ENCODE measurements at regions not wholly inside any gene's neighbourhood (a gene's known extent, or its start where the extent isn't known, plus 50 kb on each side); places are given as distances from the start of the nearest gene placed in this dataset.

DNA sequence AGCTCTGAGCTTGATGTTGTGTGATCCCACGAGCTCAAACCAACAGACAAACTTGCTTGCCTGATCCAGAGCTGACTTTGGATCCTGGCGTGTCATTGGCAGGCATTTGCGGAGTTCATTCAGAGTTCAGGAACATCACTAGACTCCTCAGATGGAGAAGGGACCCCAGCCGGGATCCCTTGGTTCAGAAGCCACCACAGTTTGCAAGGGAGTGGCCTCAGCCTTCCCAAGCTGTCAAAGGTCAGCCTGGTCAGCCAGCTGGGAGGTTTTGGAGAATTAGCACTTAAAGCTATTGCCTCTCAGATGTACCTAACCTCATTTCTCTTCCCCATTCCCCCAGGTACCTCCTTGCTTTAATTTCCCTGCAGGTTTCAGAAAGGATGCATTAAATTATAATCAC is 208.8 kb upstream of the SOX21 start:
- Histone ChIP-seq H3K4me1 (no peaks in the 10 kb centered on the region), H3K36me3 (no peaks in the 10 kb centered on the region), H3K4me3 (ENCODE audit: low read depth, low read length) (no peak overlapping the region), H3K9me3 (no peaks in the 10 kb centered on the region), H3K27me3 (no peaks in the 10 kb centered on the region)
- no peak for DNase-seq
- no peak for TF ChIP-seq CTCF (IDR thresholded peaks at IDR 0.05; ENCODE audit: low read depth, low read length)

DNA sequence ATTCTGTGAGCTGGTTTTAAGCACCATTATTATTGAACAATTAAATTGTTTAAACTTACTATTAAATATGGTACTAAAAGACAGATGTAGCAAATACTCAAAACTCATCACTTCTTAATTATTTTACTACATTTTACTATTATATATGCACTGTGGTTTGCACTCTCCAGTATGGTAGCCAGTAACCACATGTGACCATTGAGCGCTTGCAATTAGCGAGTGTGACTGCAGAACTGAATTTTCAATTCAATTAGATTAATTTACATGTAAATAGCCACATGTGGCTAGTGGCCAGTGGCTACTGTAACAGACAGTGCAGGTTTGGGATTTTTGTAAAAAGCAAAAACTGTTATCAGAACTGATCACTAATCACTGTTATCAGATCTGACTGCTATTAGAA is 208.2 kb upstream of the SOX21 start:
- H3K4me3 ChIP-seq (ENCODE audit: low read depth, low read length), result no peak overlapping the region
- no peaks in the 10 kb centered on the region for H3K4me1 ChIP-seq
- no peaks in the 10 kb centered on the region for H3K36me3 ChIP-seq
- DNase-seq, result no peak
- no peak for TF ChIP-seq CTCF (IDR thresholded peaks at IDR 0.05; ENCODE audit: low read depth, low read length)
- no peaks in the 10 kb centered on the region for H3K9me3 ChIP-seq
- H3K27me3 ChIP-seq, result no peaks in the 10 kb centered on the region

- no peak for TF ChIP-seq CTCF (IDR thresholded peaks at IDR 0.05; ENCODE audit: low read depth, low read length)
- Histone ChIP-seq H3K4me1 (no peaks in the 10 kb centered on the region), H3K27me3 (no peaks in the 10 kb centered on the region; the same call in 1 of the 2 replicates), H3K36me3 (no peaks in the 10 kb centered on the region), H3K9me3 (no peaks in the 10 kb centered on the region), H3K4me3 (ENCODE audit: low read depth, low read length) (no peak overlapping the region)
- DNase-seq, result no peak
Observed at GRCh38 chr13:94917824-94918223, 205.5 kb upstream of the SOX21 start.

DNA sequence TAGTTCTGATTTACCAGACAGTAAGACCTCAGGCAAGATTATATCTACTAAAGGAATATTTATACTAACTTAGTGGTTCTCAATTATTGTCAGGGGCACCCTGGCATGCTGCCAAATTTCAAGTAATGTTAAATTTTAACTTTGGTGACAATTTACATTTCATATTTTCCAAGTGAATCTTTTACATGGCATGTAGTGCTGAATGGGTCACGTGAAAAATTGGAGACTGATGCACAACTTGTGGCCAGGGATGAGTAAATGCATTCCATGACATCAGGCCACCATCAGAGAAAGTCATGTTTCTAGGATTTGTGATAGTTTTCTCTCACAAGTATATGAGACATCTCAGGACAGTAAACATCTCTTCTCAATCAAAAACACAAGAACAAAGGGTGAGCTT is 202.6 kb upstream of the SOX21 start:
- Histone ChIP-seq H3K4me3 (ENCODE audit: low read depth, low read length) (no peak overlapping the region), H3K27me3 (peaks cover 13% of the 10 kb centered on the region), H3K36me3 (no peaks in the 10 kb centered on the region), H3K9me3 (no peaks in the 10 kb centered on the region), H3K4me1 (no peaks in the 10 kb centered on the region)
- no peak for DNase-seq
- TF ChIP-seq CTCF (IDR thresholded peaks at IDR 0.05; ENCODE audit: low read depth, low read length), result no peak

GRCh38 chr13:94906605-94907004 is 194.3 kb upstream of the SOX21 start:
- no peak for TF ChIP-seq CTCF (IDR thresholded peaks at IDR 0.05; ENCODE audit: low read depth, low read length)
- Histone ChIP-seq H3K27me3 (peaks cover 26% of the 10 kb centered on the region), H3K36me3 (no peaks in the 10 kb centered on the region), H3K4me1 (no peaks in the 10 kb centered on the region), H3K9me3 (no peaks in the 10 kb centered on the region), H3K4me3 (ENCODE audit: low read depth, low read length) (no peak overlapping the region)
- no peak for DNase-seq

GRCh38 chr13:94902722-94903407 is 190.5 kb upstream of the SOX21 start:
- Histone ChIP-seq H3K9me3 (no peaks in the 10 kb centered on the region), H3K36me3 (no peaks in the 10 kb centered on the region), H3K4me1 (no peaks in the 10 kb centered on the region), H3K27me3 (peaks cover 6% of the 10 kb centered on the region), H3K4me3 (ENCODE audit: low read depth, low read length) (no peak overlapping the region)
- no peak for DNase-seq
- no peak for TF ChIP-seq CTCF (IDR thresholded peaks at IDR 0.05; ENCODE audit: low read depth, low read length)

All from BE2C (cell line).